IMR-90 (cell line): ENCODE measurements at regions not wholly inside any gene's neighbourhood (a gene's known extent, or its start where the extent isn't known, plus 50 kb on each side); places are given as distances from the start of the nearest gene placed in this dataset.

Experiments
- ATAC-seq: fragments of 200-7000 bp; cut with Tn5 transposase; 2 replicates; pipeline ENCODE4 v1.9.1; 2020; ENCODE audit warnings: low read depth, mild to moderate bottlenecking, moderate library complexity
- BruUV-seq: library from RNA; stranded (reverse); fragments of 400-500 nt; replicated peaks from 2 replicates; lab custom pipeline; 2021; lab: Mats Ljungman, UMichigan
- CTCF ChIA-PET: fragments of 300-600 bp; formaldehyde crosslinking; extraction: SDS; loops from one replicate; lab custom pipeline; 2021; ENCODE audit warnings: antibody characterized with exemption; lab: Yijun Ruan, JAX
- POLR2A ChIA-PET: fragments of 300-600 bp; sonication (Branson Sonifier 250); formaldehyde crosslinking; loops from one replicate; lab custom pipeline; 2022; ENCODE audit warnings: antibody characterized with exemption; ENCODE audit not compliant: unreplicated experiment; lab: Charles Lee
- DNase-seq: peaks from one replicate; pipeline ENCODE4 v3.0.0; 2013
- H2AFZ ChIP-seq: replicated peaks from 2 replicates; pipeline ENCODE3; 2013; ENCODE audit warnings: low read length, mild to moderate bottlenecking; ENCODE audit not compliant: poor library complexity
- H2AK5ac ChIP-seq: 2 replicates; pipeline ENCODE4 v1.6.1; 2013; ENCODE audit warnings: low read depth, low read length, inconsistent platforms
- H2AK9ac ChIP-seq: replicated peaks from 2 replicates; pipeline ENCODE3; 2013; ENCODE audit warnings: mild to moderate bottlenecking, low read depth, low read length, moderate library complexity; ENCODE audit not compliant: poor library complexity
- H2BK120ac ChIP-seq: 2 replicates; pipeline ENCODE4 v1.6.1; 2013; ENCODE audit warnings: low read depth, low read length, inconsistent platforms
- H2BK15ac ChIP-seq: 3 replicates; pipeline ENCODE4 v1.6.1; 2013; ENCODE audit warnings: low read depth, low read length, inconsistent platforms
- H2BK20ac ChIP-seq: 2 replicates; pipeline ENCODE4 v1.6.1; 2013; ENCODE audit warnings: low read depth, mild to moderate bottlenecking, inconsistent platforms, low read length, moderate library complexity
- H2BK5ac ChIP-seq: 2 replicates; pipeline ENCODE4 v1.6.1; 2013; ENCODE audit warnings: mild to moderate bottlenecking, low read depth, low read length, inconsistent platforms; ENCODE audit not compliant: poor library complexity, severe bottlenecking
- H3K14ac ChIP-seq: replicated peaks from 2 replicates; pipeline ENCODE4 v1.6.1; 2013; ENCODE audit warnings: low read depth, low read length, inconsistent platforms
- H3K18ac ChIP-seq: 2 replicates; pipeline ENCODE4 v1.6.1; 2013; ENCODE audit warnings: low read depth, low read length, control low read depth
- H3K23ac ChIP-seq: 2 replicates; pipeline ENCODE4 v1.6.1; 2013; ENCODE audit warnings: low read depth, low read length, inconsistent platforms
- H3K27ac ChIP-seq: 2 replicates; pipeline ENCODE4 v1.5.1; 2013; ENCODE audit warnings: mild to moderate bottlenecking, control low read depth, low read length; ENCODE audit not compliant: insufficient read depth
- H3K27me3 ChIP-seq: 2 replicates; pipeline ENCODE4 v1.6.1; 2013; ENCODE audit warnings: low read length; ENCODE audit not compliant: control insufficient read depth, insufficient read depth
- H3K36me3 ChIP-seq: 2 replicates; pipeline ENCODE4 v1.6.1; 2013; ENCODE audit warnings: low read length, mixed read lengths; ENCODE audit not compliant: control insufficient read depth, insufficient read depth
- H3K4ac ChIP-seq: 2 replicates; pipeline ENCODE4 v1.6.1; 2013; ENCODE audit warnings: low read depth, low read length, inconsistent platforms
- H3K4me1 ChIP-seq: 2 replicates; pipeline ENCODE4 v1.6.1; 2013; ENCODE audit warnings: low read length, mixed read lengths; ENCODE audit not compliant: control insufficient read depth, insufficient read depth
- H3K4me2 ChIP-seq: 2 replicates; pipeline ENCODE4 v1.6.1; 2013; ENCODE audit warnings: low read depth, mild to moderate bottlenecking, control low read depth, low read length, moderate library complexity
- H3K4me3 ChIP-seq: 2 replicates; pipeline ENCODE4 v1.5.1; 2013; ENCODE audit warnings: low read depth, mild to moderate bottlenecking, control low read depth, low read length, moderate library complexity; ENCODE audit not compliant: insufficient read depth
- H3K56ac ChIP-seq: 2 replicates; pipeline ENCODE4 v1.6.1; 2013; ENCODE audit warnings: low read length, inconsistent platforms; ENCODE audit not compliant: insufficient read depth; ENCODE audit errors: extremely low read depth
- H3K79me1 ChIP-seq, 2 experiments: 2 replicates each; pipeline ENCODE4 v1.6.1; 2013; ENCODE audit warnings: low read length in 2 of 2, inconsistent platforms in 1 of 2, low read depth in 1 of 2
- H3K9ac ChIP-seq: 2 replicates; pipeline ENCODE4 v1.6.1; 2013; ENCODE audit warnings: low read depth, low read length, control low read depth
- H3K9me1 ChIP-seq: 2 replicates; pipeline ENCODE4 v1.6.1; 2013; ENCODE audit warnings: low read length, inconsistent platforms; ENCODE audit not compliant: insufficient read depth
- H3K9me3 ChIP-seq: 2 replicates; pipeline ENCODE4 v1.6.1; 2013; ENCODE audit warnings: low read length; ENCODE audit not compliant: control insufficient read depth, insufficient read depth
- H4K20me1 ChIP-seq: 2 replicates; pipeline ENCODE4 v1.6.1; 2013; ENCODE audit warnings: low read length, inconsistent platforms; ENCODE audit not compliant: insufficient read depth
- H4K5ac ChIP-seq: 2 replicates; pipeline ENCODE4 v1.6.1; 2013; ENCODE audit warnings: mild to moderate bottlenecking, low read depth, low read length, control low read depth
- H4K8ac ChIP-seq, 2 experiments: 2 replicates each; pipeline ENCODE4 v1.6.1; 2013; ENCODE audit warnings: low read depth in 2 of 2, low read length in 2 of 2, control low read depth in 1 of 2, inconsistent platforms in 1 of 2
- H4K91ac ChIP-seq: 2 replicates; pipeline ENCODE4 v1.6.1; 2013; ENCODE audit warnings: low read depth, low read length, inconsistent platforms; ENCODE audit not compliant: insufficient read depth
- CHD1 ChIP-seq: IDR thresholded peaks from 2 replicates; pipeline ENCODE4 v1.6.1; 2012; ENCODE audit warnings: low read depth, low read length, improper control_type of control experiment
- FOS ChIP-seq: fragments of 150-350 bp; IDR thresholded peaks from 2 replicates; pipeline ENCODE4 v1.6.1; 2016; ENCODE audit warnings: low read depth, low read length
- MAFK ChIP-seq: IDR thresholded peaks from 2 replicates; pipeline ENCODE4 v1.6.1; 2012; ENCODE audit warnings: low read depth, low read length, improper control_type of control experiment
- MXI1 ChIP-seq: IDR thresholded peaks from 2 replicates; pipeline ENCODE4 v1.6.1; 2012; ENCODE audit warnings: low read depth, mild to moderate bottlenecking, low read length, moderate library complexity, borderline replicate concordance
- POLR2A ChIP-seq: IDR thresholded peaks from 2 replicates; pipeline ENCODE4 v1.6.1; 2012; ENCODE audit warnings: mild to moderate bottlenecking, low read depth, low read length
- RAD21 ChIP-seq: IDR thresholded peaks from 2 replicates; pipeline ENCODE4 v1.6.1; 2012; ENCODE audit warnings: low read length, improper control_type of control experiment
- RFX5 ChIP-seq: IDR thresholded peaks from 2 replicates; pipeline ENCODE4 v1.8.0; 2012; ENCODE audit warnings: low read depth, mild to moderate bottlenecking, low read length, moderate library complexity
- SMC3 ChIP-seq: fragments of 150-350 bp; IDR thresholded peaks from 2 replicates; pipeline ENCODE4 v1.6.1; 2016; ENCODE audit warnings: low read depth, mild to moderate bottlenecking, antibody characterized with exemption, low read length, moderate library complexity
- WGBS, 2 experiments: methylation state at CpG; one replicate each; pipeline versions ENCODE4 v1.1.5 to v1.1.7; 2013; ENCODE audit warnings: missing lambda C conversion rate in 2 of 2; ENCODE audit not compliant: insufficient read length in 1 of 2; ENCODE audit errors: extremely low coverage in 2 of 2; 5-methylcytosine and 5-hydroxymethylcytosine counted together
- dilution Hi-C: fragments of 300-500 bp; cut with HindIII; formaldehyde crosslinking; loops from one replicate; pipeline ENCODE4 v1.14.3; 2018; ENCODE audit warnings: low sequenced_read_pairs; ENCODE audit not compliant: unreplicated experiment
- in situ Hi-C: fragments of 300-500 bp; cut with MboI; formaldehyde crosslinking; loops from 3 replicates; pipeline ENCODE4 v1.14.3; 2019; ENCODE audit warnings: low sequenced_read_pairs, inconsistent platforms, mixed read lengths
- intact Hi-C: fragments of 100-400 bp; cut with micrococcal nuclease; formaldehyde crosslinking; loops from 2 replicates; pipeline ENCODE4 v1.10.0; 2022
- TF ChIP-seq, protein P1 (sequence below): conservative IDR thresholded peaks from 2 replicates; pipeline ENCODE4 v1.5.1; 2012; ENCODE audit warnings: mild to moderate bottlenecking, low read depth, low read length, improper control_type of control experiment

DNA sequence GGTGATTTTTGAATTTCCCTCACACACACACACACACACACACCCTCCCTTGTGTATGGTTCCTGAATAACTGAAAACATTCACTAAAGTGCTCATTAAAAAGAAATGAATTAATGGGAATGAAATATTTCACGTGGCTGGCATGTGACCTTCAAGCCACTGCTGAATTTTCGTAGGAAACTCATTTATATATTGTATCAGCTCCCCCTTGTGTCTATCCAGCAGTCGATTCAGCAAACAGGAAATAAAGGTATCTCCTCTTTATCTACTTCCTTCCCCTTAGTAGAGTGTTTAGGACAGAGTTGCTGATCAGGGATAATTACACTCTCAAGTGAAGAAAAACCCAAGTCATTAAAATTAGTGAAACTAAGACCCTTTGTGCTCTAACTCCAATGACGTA lies 912.6 kb upstream of the LCORL start:
- Histone ChIP-seq H3K56ac (no peak overlapping the region), H3K4me2 (no peak overlapping the region), H3K18ac (no peak overlapping the region), H3K4me1 (no peaks in the 10 kb centered on the region), H3K79me1 (no peaks in the 10 kb centered on the region), H4K8ac (no peak overlapping the region), H3K9me3 (no peaks in the 10 kb centered on the region), H2AFZ (no peak overlapping the region), H2BK120ac (no peak overlapping the region), H4K91ac (no peak overlapping the region), H2BK5ac (no peak overlapping the region), H2BK15ac (no peak overlapping the region), H3K23ac (no peak overlapping the region), H3K14ac (no peak overlapping the region), H3K4me3 (no peak overlapping the region), H3K9me1 (no peaks in the 10 kb centered on the region), H4K5ac (no peak overlapping the region), H2AK9ac (no peak overlapping the region), H3K9ac (no peak overlapping the region), H4K20me1 (no peaks in the 10 kb centered on the region), H3K36me3 (no peaks in the 10 kb centered on the region), H3K27ac (no peak overlapping the region), H2AK5ac (no peak overlapping the region), H3K27me3 (no peaks in the 10 kb centered on the region), H3K4ac (no peak overlapping the region), H2BK20ac (no peak overlapping the region)
- ChIA-PET POLR2A (no interaction called here), CTCF (interaction anchor here (0.7 kb wide), 2 partner anchors 9 to 50 kb away, joined by 3 to 5 read pairs; no protein-coding TSS in a partner anchor)
- no peak for DNase-seq
- intact Hi-C loops (no loop called here), dilution Hi-C loops (no loop called here), in situ Hi-C loops (no loop called here)
- WGBS, 2 experiments: no CpG with 5 or more reads among the region's 4 CpGs
- TF ChIP-seq SMC3 (peak; percentile 12; the same call in 1 of the 2 replicates), CHD1 (no peak), MXI1 (no peak), POLR2A (no peak), MAFK (no peak), RAD21 (no peak), RFX5 (no peak), FOS (no peak)
- TF ChIP-seq, protein P1, sequence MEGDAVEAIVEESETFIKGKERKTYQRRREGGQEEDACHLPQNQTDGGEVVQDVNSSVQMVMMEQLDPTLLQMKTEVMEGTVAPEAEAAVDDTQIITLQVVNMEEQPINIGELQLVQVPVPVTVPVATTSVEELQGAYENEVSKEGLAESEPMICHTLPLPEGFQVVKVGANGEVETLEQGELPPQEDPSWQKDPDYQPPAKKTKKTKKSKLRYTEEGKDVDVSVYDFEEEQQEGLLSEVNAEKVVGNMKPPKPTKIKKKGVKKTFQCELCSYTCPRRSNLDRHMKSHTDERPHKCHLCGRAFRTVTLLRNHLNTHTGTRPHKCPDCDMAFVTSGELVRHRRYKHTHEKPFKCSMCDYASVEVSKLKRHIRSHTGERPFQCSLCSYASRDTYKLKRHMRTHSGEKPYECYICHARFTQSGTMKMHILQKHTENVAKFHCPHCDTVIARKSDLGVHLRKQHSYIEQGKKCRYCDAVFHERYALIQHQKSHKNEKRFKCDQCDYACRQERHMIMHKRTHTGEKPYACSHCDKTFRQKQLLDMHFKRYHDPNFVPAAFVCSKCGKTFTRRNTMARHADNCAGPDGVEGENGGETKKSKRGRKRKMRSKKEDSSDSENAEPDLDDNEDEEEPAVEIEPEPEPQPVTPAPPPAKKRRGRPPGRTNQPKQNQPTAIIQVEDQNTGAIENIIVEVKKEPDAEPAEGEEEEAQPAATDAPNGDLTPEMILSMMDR: 0 out of 2 replicates have a peak, but pooled peaks have one; percentile 16
- BruUV-seq: no TSS peak
- no peak for ATAC-seq
